Fibroblast of lung (primary cell): ENCODE measurements at regions not wholly inside any gene's neighbourhood (a gene's known extent, or its start where the extent isn't known, plus 50 kb on each side); places are given as distances from the start of the nearest gene placed in this dataset.

Experiments
- DNase-seq, 2 donors: peaks; one replicate each; pipeline versions ENCODE4 v3.0.0 to v3.0.0-alpha.2; 2010; ENCODE audit warnings: low read depth in 2 of 2
- H2AFZ ChIP-seq: 2 replicates; pipeline ENCODE4 v1.5.1; 2012; ENCODE audit warnings: low read length, control low read depth, inconsistent platforms
- H3K27ac ChIP-seq: 2 replicates; pipeline ENCODE4 v1.5.1; 2011; ENCODE audit warnings: low read length, control low read depth; ENCODE audit not compliant: insufficient read depth
- H3K27me3 ChIP-seq: 2 replicates; pipeline ENCODE4 v1.5.1; 2011; ENCODE audit warnings: mild to moderate bottlenecking, low read length; ENCODE audit not compliant: control insufficient read depth, insufficient read depth
- H3K36me3 ChIP-seq: 2 replicates; pipeline ENCODE4 v1.5.1; 2011; ENCODE audit warnings: low read length; ENCODE audit not compliant: control insufficient read depth, insufficient read depth
- H3K4me1 ChIP-seq: 2 replicates; pipeline ENCODE4 v1.5.1; 2011; ENCODE audit warnings: low read length; ENCODE audit not compliant: control insufficient read depth, insufficient read depth; ENCODE audit errors: extremely low read depth
- H3K4me2 ChIP-seq: 2 replicates; pipeline ENCODE4 v1.5.1; 2011; ENCODE audit warnings: low read length, control low read depth; ENCODE audit not compliant: insufficient read depth; ENCODE audit errors: extremely low read depth
- H3K4me3 ChIP-seq, 4 experiments: fragments of 200-600 bp in 1 of 4; sonication (generic) in 1 of 4; replicated peaks in 1 of 4; 2 replicates each; pipeline ENCODE4 v1.5.1; 2011 to 2016; ENCODE audit warnings: low read length in 4 of 4, low read depth in 3 of 4, mild to moderate bottlenecking in 3 of 4, control low read depth in 2 of 4, inconsistent platforms in 1 of 4, mixed read lengths in 1 of 4; ENCODE audit not compliant: insufficient read depth in 1 of 4; ENCODE audit errors: control extremely low read depth in 1 of 4
- H3K79me2 ChIP-seq: 2 replicates; pipeline ENCODE4 v1.5.1; 2012; ENCODE audit warnings: mild to moderate bottlenecking, low read length, inconsistent platforms; ENCODE audit not compliant: control insufficient read depth, insufficient read depth
- H3K9ac ChIP-seq: 2 replicates; pipeline ENCODE4 v1.5.1; 2011; ENCODE audit warnings: mild to moderate bottlenecking, low read length, control low read depth; ENCODE audit not compliant: insufficient read depth
- H3K9me3 ChIP-seq: 2 replicates; pipeline ENCODE4 v1.5.1; 2012; ENCODE audit warnings: low read depth, low read length; ENCODE audit not compliant: control insufficient read depth, insufficient read depth
- H4K20me1 ChIP-seq: 2 replicates; pipeline ENCODE4 v1.5.1; 2011; ENCODE audit warnings: low read length; ENCODE audit not compliant: control insufficient read depth, insufficient read depth; ENCODE audit errors: extremely low read depth
- EZH2 ChIP-seq: IDR thresholded peaks from 2 replicates; pipeline ENCODE4 v1.5.1; 2012; ENCODE audit warnings: low read length, control low read depth, mild to moderate bottlenecking; ENCODE audit errors: missing control alignments
- TF ChIP-seq, protein P1 (sequence below), 2 donors: IDR thresholded peaks in 1 of 2; conservative IDR thresholded peaks in 1 of 2; 1 replicate in 1 of 2; 2 replicates in 1 of 2; pipeline ENCODE4 v1.5.1; 2011 to 2012; ENCODE audit warnings: low read length in 2 of 2, control low read depth in 1 of 2, inconsistent platforms in 1 of 2, low read depth in 1 of 2, mild to moderate bottlenecking in 1 of 2

DNA sequence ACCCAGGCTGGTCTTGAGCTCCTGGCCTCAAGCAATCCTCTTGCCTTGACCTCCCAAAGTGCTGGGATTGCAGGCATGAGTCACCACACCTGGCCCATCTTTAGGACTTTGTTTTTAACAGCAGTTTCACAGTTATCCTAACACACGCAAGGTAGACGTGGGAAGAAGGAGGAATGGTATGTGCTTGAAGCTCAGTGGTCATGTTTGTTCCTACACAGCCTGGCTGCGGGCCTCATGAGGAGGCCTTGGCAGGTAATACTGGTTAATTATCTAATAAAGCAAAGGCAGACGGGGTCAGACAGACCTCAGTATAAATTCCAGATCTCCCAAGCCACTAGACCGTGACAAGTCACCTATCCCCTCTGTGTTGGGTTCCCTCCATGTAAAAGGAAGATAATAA lies 271.8 kb downstream of the PCNX1 start:
- H3K27ac ChIP-seq = no peak overlapping the region
- DNase-seq = no peak

DNA sequence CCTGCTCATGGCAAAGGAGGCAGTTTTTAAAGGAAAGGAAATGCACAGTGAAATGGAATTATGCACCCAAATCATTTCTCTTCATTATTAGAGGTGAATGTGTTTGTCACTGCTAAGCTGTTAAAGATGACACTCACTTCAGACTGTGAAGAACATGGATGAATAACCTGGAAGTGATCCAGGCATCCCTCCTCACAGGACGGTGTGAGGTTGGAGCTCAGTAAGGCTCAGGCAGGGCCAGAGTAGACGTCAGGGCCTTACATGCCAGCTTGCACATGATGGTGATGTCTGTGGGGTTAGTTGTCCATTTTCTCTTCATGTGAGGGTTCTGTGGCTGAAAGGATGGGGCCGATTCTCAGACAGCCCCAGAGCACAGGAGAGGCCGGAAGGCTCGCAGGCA lies 273.1 kb downstream of the PCNX1 start:
- Histone ChIP-seq H3K4me1 (no peaks in the 10 kb centered on the region), H3K9ac (no peak overlapping the region), H3K9me3 (no peaks in the 10 kb centered on the region), H3K4me3 (no peak overlapping the region), H3K27ac (no peak overlapping the region), H2AFZ (no peak overlapping the region), H3K79me2 (no peaks in the 10 kb centered on the region), H3K27me3 (no peaks in the 10 kb centered on the region), H4K20me1 (no peaks in the 10 kb centered on the region), H3K36me3 (no peaks in the 10 kb centered on the region), H3K4me2 (no peak overlapping the region)
- TF ChIP-seq, protein P1, sequence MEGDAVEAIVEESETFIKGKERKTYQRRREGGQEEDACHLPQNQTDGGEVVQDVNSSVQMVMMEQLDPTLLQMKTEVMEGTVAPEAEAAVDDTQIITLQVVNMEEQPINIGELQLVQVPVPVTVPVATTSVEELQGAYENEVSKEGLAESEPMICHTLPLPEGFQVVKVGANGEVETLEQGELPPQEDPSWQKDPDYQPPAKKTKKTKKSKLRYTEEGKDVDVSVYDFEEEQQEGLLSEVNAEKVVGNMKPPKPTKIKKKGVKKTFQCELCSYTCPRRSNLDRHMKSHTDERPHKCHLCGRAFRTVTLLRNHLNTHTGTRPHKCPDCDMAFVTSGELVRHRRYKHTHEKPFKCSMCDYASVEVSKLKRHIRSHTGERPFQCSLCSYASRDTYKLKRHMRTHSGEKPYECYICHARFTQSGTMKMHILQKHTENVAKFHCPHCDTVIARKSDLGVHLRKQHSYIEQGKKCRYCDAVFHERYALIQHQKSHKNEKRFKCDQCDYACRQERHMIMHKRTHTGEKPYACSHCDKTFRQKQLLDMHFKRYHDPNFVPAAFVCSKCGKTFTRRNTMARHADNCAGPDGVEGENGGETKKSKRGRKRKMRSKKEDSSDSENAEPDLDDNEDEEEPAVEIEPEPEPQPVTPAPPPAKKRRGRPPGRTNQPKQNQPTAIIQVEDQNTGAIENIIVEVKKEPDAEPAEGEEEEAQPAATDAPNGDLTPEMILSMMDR (conservative IDR thresholded peaks at IDR 0.05 in 1 of 2, IDR thresholded peaks at IDR 0.05 in 1 of 2; ENCODE audit: low read depth in 1 of 2, low read length in 2 of 2) = no peak
- no peak for TF ChIP-seq EZH2
- DNase-seq = no peak

More for the DNA sequence above, 271.8 kb downstream of the PCNX1 start:
- Histone ChIP-seq H3K4me1 (no peaks in the 10 kb centered on the region), H3K36me3 (no peaks in the 10 kb centered on the region), H3K9ac (no peak overlapping the region), H4K20me1 (no peaks in the 10 kb centered on the region), H3K4me2 (no peak overlapping the region), H3K79me2 (no peaks in the 10 kb centered on the region), H2AFZ (no peak overlapping the region), H3K4me3 (no peak overlapping the region), H3K27me3 (no peaks in the 10 kb centered on the region), H3K9me3 (no peaks in the 10 kb centered on the region)
- TF ChIP-seq EZH2 = no peak
- TF ChIP-seq, protein P1 (conservative IDR thresholded peaks at IDR 0.05 in 1 of 2, IDR thresholded peaks at IDR 0.05 in 1 of 2; ENCODE audit: low read depth in 1 of 2, low read length in 2 of 2) = no peak

DNA sequence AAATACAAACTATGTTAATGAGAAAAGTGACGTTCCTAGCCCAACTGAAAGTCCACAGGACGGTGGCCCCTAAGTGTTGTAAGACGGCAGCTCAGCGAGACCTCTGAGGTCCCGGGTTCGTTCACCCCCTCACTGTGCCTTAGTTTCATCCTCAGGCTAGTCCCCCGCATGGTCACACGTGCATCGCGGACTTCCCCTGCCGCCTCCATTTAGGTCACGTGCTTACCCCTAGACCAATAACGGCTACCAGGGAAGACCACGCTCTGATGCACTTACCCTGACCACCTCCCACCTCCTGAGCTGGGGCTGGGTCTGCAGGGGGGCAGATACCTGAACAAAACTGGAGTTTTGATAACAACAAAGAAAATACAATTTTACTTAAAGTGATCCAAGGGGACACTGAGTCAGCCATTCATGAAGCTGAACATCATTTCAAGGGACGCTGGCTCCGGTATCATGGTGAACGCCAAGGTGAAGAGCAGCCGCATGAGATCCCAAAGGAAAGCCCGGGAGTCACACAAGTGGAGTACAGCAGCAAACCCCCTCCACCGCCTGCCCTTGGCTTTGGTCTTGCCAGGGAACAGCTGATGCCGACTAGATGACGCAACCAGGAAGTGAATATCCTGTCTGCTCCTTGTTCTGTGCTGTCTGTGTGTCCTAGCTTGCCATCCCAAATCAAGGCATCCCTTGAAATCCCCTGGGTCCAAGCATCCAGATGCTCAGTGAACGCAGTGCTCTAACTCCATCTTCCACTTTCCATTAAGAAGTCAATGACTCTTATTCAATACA lies 274.1 kb downstream of the PCNX1 start:
- H2AFZ ChIP-seq = no peak overlapping the region
- H3K27ac ChIP-seq = no peak overlapping the region
- no peaks in the 10 kb centered on the region for H3K36me3 ChIP-seq
- H3K79me2 ChIP-seq = no peaks in the 10 kb centered on the region
- H3K27me3 ChIP-seq = no peaks in the 10 kb centered on the region
- H3K4me3 ChIP-seq = no peak overlapping the region
- H3K4me1 ChIP-seq = no peaks in the 10 kb centered on the region
- DNase-seq = no peak
- no peak overlapping the region for H3K9ac ChIP-seq
- no peaks in the 10 kb centered on the region for H3K9me3 ChIP-seq
- no peak overlapping the region for H3K4me2 ChIP-seq
- TF ChIP-seq, protein P1 (conservative IDR thresholded peaks at IDR 0.05 in 1 of 2, IDR thresholded peaks at IDR 0.05 in 1 of 2; ENCODE audit: low read depth in 1 of 2, low read length in 2 of 2) = no peak
- TF ChIP-seq EZH2 = no peak
- no peaks in the 10 kb centered on the region for H4K20me1 ChIP-seq
